Upper lobe of left lung (tissue), 6 donors: ENCODE measurements at regions not wholly inside any gene's neighbourhood (a gene's known extent, or its start where the extent isn't known, plus 50 kb on each side); places are given as distances from the start of the nearest gene placed in this dataset.

Experiments
- ATAC-seq, 2 donors: fragments of 200-7000 bp; cut with Tn5 transposase; one replicate each; pipeline ENCODE4 v1.9.1; 2022; ENCODE audit warnings: mild to moderate bottlenecking in 2 of 2, moderate library complexity in 2 of 2; ENCODE audit not compliant: low FRiP score in 2 of 2
- DNase-seq, 2 donors: peaks; one replicate each; pipeline ENCODE4 v3.0.0-alpha.2; 2019 to 2020
- H3K27ac ChIP-seq, 4 donors: fragments of 200-600 bp; sonication (generic); one replicate each; pipeline ENCODE4 v1.5.1; 2016 to 2019
- H3K27me3 ChIP-seq, 4 donors: fragments of 200-600 bp; sonication (generic); one replicate each; pipeline ENCODE4 v1.5.1; 2017 to 2019
- H3K36me3 ChIP-seq, 4 donors: fragments of 200-600 bp; sonication (generic); one replicate each; pipeline ENCODE4 v1.5.1; 2016 to 2019
- H3K4me1 ChIP-seq, 4 donors: fragments of 200-600 bp; sonication (generic); one replicate each; pipeline ENCODE4 v1.5.1; 2018 to 2019
- H3K4me3 ChIP-seq, 4 donors: fragments of 200-600 bp; sonication (generic); one replicate each; pipeline ENCODE4 v1.5.1; 2017 to 2019; ENCODE audit warnings: mild to moderate bottlenecking in 2 of 4, moderate library complexity in 1 of 4
- H3K9me3 ChIP-seq, 4 donors: fragments of 200-600 bp; sonication (generic); one replicate each; pipeline ENCODE4 v1.5.1; 2018 to 2019
- EP300 ChIP-seq, 4 donors: sonication (generic); formaldehyde crosslinking; IDR thresholded peaks; one replicate each; pipeline ENCODE4 v1.5.1; 2017; ENCODE audit warnings: antibody characterized with exemption in 4 of 4, control low read depth in 2 of 4
- POLR2A ChIP-seq, 4 donors: fragments of 450-650 bp; IDR thresholded peaks; one replicate each; pipeline ENCODE4 v1.5.1; 2016 to 2017; ENCODE audit warnings: antibody characterized with exemption in 4 of 4, mild to moderate bottlenecking in 2 of 4
- POLR2AphosphoS5 ChIP-seq, 2 donors: sonication (generic); formaldehyde crosslinking; IDR thresholded peaks; one replicate each; pipeline ENCODE4 v1.5.1; 2017; ENCODE audit warnings: antibody characterized with exemption in 2 of 2
- WGBS, 2 donors: methylation state at CpG; one replicate each; pipeline ENCODE4 v1.1.5; 2017 to 2018; 5-methylcytosine and 5-hydroxymethylcytosine counted together
- TF ChIP-seq, protein P1 (sequence below), 6 experiments: fragments of 450-650 bp in 4 of 6; fragments of 200-600 bp in 2 of 6; sonication (generic) in 2 of 6; IDR thresholded peaks; one replicate each; pipeline ENCODE4 v1.5.1; 2016 to 2019; ENCODE audit warnings: antibody characterized with exemption in 6 of 6
- donor health status: DM: no; HTN: no; CAD: no; lungs with moderate emphysema.
- donor health status: DM: no; HTN: yes; CAD: no; lungs with severe emphysema.

DNA sequence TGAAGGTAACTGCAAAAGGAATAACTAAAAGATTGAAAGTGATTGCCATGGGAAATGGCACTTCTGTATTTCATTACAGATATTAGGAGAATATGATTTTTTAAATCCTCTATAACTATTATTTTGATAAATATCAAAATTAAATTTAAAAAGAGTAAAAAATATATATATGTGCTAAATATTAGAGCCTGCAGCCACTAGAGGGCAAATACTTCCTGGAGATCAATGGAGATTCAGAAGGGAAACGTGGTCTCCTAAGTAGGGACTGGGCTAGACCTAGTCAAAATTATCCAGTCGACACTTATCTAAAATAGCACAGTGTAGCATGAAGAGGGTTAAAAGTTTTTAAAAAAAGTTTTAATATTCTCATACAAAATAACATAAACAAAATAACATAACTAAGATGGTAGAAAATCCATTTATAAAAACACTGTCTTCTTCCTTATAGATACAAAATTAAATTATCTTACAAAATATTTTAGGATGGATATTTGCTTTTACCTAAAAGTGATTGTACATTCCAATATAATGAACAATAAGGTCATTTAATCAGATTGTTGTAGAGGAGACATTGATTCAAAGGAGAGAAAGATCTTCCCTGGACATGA is 434.3 kb downstream of the MDFIC start:
- H3K9me3 ChIP-seq = no peaks in the 10 kb centered on the region
- H3K27ac ChIP-seq = no peak overlapping the region
- no peak for TF ChIP-seq EP300 (IDR thresholded peaks at IDR 0.05)
- TF ChIP-seq, protein P1, sequence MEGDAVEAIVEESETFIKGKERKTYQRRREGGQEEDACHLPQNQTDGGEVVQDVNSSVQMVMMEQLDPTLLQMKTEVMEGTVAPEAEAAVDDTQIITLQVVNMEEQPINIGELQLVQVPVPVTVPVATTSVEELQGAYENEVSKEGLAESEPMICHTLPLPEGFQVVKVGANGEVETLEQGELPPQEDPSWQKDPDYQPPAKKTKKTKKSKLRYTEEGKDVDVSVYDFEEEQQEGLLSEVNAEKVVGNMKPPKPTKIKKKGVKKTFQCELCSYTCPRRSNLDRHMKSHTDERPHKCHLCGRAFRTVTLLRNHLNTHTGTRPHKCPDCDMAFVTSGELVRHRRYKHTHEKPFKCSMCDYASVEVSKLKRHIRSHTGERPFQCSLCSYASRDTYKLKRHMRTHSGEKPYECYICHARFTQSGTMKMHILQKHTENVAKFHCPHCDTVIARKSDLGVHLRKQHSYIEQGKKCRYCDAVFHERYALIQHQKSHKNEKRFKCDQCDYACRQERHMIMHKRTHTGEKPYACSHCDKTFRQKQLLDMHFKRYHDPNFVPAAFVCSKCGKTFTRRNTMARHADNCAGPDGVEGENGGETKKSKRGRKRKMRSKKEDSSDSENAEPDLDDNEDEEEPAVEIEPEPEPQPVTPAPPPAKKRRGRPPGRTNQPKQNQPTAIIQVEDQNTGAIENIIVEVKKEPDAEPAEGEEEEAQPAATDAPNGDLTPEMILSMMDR (IDR thresholded peaks at IDR 0.05) = peak in 1 of 6 experiments; percentile 7
- no peak for ATAC-seq
- no peak for DNase-seq
- WGBS, 2 donors = 46 to 60% methylated on average over 2 of the region's 2 CpGs
- no peaks in the 10 kb centered on the region for H3K4me1 ChIP-seq
- H3K4me3 ChIP-seq = no peak overlapping the region
- H3K27me3 ChIP-seq = no peaks in the 10 kb centered on the region
- H3K36me3 ChIP-seq = no peaks in the 10 kb centered on the region

DNA sequence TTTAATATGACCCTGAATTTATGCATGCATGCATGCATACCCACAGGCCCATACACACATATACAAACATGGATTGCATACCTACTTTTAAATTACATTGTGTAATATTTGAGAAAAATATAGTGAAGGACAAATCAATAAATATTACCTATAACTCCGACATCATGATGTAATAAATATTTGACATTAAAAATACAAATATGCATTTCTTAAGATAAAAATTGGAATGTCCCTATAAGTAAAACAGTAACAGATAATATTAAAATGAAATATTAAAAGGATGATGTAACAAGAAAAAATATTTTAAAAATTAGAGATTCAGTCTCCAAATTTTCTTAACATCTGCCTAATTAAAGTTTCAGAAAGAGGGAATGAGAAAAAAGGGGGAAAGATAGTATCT is 433.0 kb downstream of the MDFIC start:
- DNase-seq (no peak), ATAC-seq (no peak)
- Histone ChIP-seq H3K27me3 (no peaks in the 10 kb centered on the region), H3K27ac (no peak overlapping the region), H3K9me3 (no peaks in the 10 kb centered on the region), H3K4me1 (no peaks in the 10 kb centered on the region), H3K36me3 (no peaks in the 10 kb centered on the region), H3K4me3 (no peak overlapping the region)
- TF ChIP-seq, protein P1 (IDR thresholded peaks at IDR 0.05) = no peak
- TF ChIP-seq EP300 (IDR thresholded peaks at IDR 0.05) = no peak
- TF ChIP-seq POLR2A (IDR thresholded peaks at IDR 0.05) = no peak
- TF ChIP-seq POLR2AphosphoS5 (IDR thresholded peaks at IDR 0.05) = no peak
- WGBS, 2 donors = 97 to 100% methylated on average over 1 of the region's 1 CpG

DNA sequence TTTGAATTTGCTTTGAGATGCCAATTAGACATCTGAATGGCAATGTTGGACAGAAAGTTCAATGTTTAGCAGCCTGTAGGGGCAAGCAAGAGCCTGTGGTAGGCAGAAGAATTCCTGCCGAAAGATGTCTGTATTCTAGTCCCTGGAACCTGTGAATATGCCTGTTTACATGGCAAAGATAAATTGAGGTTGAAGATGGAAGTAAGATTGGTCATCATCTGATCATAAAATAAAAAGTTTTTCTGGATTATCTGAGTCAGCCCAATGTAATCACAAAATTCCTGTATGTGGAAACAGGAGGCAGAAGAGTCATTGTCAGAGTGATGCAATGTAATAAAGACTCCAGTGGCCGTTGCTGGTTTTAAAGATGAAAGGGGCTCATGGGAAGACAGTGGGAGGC is 430.5 kb downstream of the MDFIC start:
- DNase-seq = no peak
- no peak overlapping the region for H3K4me3 ChIP-seq
- H3K27me3 ChIP-seq = no peaks in the 10 kb centered on the region
- no peaks in the 10 kb centered on the region for H3K36me3 ChIP-seq
- 79 to 80% methylated on average over 2 of the region's 2 CpGs for WGBS, 2 donors
- no peaks in the 10 kb centered on the region for H3K4me1 ChIP-seq
- no peak overlapping the region for H3K27ac ChIP-seq
- TF ChIP-seq EP300 (IDR thresholded peaks at IDR 0.05) (no peak), POLR2AphosphoS5 (IDR thresholded peaks at IDR 0.05) (no peak), POLR2A (IDR thresholded peaks at IDR 0.05) (no peak)
- TF ChIP-seq, protein P1 (IDR thresholded peaks at IDR 0.05) = no peak
- no peaks in the 10 kb centered on the region for H3K9me3 ChIP-seq
- no peak for ATAC-seq

DNA sequence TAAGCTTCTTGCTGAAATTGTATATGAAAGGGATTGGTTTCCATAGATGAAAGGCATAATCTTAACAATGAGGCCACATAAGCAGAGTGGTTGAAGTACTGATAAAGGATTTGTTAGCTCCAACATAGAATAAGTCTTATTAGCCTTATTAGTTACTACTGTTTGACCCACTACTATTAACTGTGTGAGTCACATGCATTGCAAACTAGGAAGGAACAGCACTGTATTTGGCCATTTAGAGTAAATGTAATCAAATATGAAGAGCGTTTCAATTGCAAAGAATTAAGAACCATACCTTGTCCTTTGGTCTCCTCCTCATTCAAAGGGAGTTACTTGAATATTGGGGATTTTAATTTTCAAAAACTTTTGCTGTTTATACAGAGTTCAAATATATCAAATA is 428.9 kb downstream of the MDFIC start:
- TF ChIP-seq POLR2AphosphoS5 (IDR thresholded peaks at IDR 0.05) (no peak), EP300 (IDR thresholded peaks at IDR 0.05) (no peak), POLR2A (IDR thresholded peaks at IDR 0.05) (no peak)
- TF ChIP-seq, protein P1 (IDR thresholded peaks at IDR 0.05) = no peak
- Histone ChIP-seq H3K36me3 (no peaks in the 10 kb centered on the region), H3K27me3 (no peaks in the 10 kb centered on the region), H3K9me3 (no peaks in the 10 kb centered on the region), H3K4me3 (no peak overlapping the region), H3K4me1 (no peaks in the 10 kb centered on the region), H3K27ac (no peak overlapping the region)
- no peak for DNase-seq
- no peak for ATAC-seq
- 87% methylated on average over 1 of the region's 1 CpG for WGBS, 2 donors

DNA sequence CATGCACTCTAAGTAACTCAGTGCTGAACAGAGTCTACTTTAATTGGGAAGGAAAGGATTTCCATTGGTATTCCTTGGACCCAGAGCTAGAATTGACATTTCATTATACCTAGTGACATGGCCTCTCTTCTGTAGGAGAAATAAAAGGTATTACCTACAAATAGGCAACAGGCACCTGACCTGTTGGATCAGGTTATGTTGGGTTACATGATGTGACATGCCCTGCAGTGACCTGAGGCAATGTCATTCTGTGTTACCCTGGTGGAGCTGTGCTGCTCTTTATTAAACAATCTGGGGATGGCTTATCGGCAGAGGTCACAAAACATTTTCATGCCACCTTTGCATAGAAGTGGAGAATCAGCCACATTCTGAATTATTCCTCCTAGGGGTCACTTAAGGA is 427.7 kb downstream of the MDFIC start:
- Histone ChIP-seq H3K36me3 (no peaks in the 10 kb centered on the region), H3K4me1 (no peaks in the 10 kb centered on the region), H3K4me3 (no peak overlapping the region), H3K27me3 (no peaks in the 10 kb centered on the region), H3K27ac (no peak overlapping the region), H3K9me3 (no peaks in the 10 kb centered on the region)
- WGBS, 2 donors = 100% methylated on average over 1 of the region's 1 CpG
- no peak for DNase-seq
- no peak for ATAC-seq
- no peak for TF ChIP-seq POLR2A (IDR thresholded peaks at IDR 0.05)
- TF ChIP-seq, protein P1 (IDR thresholded peaks at IDR 0.05) = no peak
- TF ChIP-seq EP300 (IDR thresholded peaks at IDR 0.05) = no peak
- TF ChIP-seq POLR2AphosphoS5 (IDR thresholded peaks at IDR 0.05) = no peak
